MV-4-11 (cell line): ENCODE measurements at regions not wholly inside any gene's neighbourhood (a gene's known extent, or its start where the extent isn't known, plus 50 kb on each side); places are given as distances from the start of the nearest gene placed in this dataset.

ENCODE experiments used
- DNase-seq: peaks from one replicate; lab custom pipeline; 2025; lab: John Stamatoyannopoulos, UW

DNA sequence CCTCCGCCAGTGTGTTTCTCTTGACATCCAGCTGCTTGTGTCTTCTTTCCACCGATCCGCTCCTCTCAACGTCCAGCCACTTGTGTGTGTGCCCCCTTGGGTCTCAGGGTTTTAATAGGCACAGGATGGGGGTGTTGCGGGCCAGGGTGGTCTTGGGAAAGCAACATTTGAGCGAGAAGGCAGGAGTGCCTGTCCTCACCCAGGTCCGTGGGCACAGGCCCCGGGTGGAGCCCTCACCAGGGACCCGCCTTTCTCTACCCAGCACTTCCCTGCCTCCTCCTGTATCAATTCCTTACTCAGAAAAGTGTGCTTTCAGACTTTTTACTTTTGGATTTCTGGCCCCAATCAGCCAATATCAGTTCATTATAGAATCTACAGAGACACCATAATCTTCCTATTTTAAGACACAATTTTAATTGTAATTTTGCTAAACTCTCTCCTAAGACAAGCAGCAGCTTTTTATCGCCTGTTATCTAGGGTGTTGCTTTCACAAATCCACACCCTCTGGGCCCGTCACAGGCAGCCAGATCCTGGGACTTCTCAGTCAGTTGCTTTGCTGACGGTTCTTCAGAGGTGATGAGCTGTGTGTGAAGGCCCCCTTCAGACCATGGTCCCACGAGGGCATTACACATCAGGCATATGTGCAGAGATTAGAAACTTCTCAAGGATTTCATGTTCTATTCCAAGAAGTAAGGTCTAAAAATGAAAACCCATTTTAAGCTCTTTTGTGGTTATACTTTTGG lies 96.0 kb upstream of the FHL2 start:
- DNase-seq, result no peak

DNA sequence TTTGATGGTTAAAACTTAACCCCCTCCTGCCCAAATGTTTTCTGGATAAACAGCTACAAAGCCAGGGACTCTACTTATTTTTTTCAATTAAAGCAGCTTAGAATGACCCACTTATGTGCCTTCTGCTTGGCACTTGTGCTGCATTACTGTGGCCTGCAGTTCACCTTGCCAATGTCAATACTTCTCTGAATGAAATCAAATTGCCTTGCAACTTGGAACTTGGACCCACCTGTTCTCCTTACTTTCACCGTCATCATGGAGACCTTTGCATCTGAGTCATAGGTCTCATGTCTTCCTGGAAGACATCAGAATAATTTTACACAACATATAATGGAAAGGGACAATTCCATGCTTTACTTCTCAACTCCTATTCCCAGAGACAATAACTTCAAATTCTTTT lies 92.1 kb upstream of the FHL2 start:
- no peak for DNase-seq

DNA sequence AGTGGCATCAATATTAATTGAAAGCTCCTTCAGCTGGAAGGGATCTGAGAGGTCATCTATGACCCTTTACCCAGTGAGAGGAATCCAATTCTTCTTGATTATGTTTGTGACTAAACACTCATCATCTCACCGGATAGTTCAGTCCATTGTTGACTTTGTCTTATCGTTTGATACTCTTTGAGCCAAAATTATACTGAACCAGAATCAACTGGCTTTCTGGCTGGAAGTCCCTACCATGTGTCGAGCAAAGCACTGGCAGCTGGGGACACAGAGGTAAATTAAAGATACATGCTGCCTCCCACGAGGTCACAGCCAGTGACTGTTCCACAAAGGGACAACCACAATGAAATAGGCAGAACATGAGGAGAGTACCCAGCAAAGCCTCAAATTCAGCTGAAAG lies 91.4 kb upstream of the FHL2 start:
- no peak for DNase-seq

DNA sequence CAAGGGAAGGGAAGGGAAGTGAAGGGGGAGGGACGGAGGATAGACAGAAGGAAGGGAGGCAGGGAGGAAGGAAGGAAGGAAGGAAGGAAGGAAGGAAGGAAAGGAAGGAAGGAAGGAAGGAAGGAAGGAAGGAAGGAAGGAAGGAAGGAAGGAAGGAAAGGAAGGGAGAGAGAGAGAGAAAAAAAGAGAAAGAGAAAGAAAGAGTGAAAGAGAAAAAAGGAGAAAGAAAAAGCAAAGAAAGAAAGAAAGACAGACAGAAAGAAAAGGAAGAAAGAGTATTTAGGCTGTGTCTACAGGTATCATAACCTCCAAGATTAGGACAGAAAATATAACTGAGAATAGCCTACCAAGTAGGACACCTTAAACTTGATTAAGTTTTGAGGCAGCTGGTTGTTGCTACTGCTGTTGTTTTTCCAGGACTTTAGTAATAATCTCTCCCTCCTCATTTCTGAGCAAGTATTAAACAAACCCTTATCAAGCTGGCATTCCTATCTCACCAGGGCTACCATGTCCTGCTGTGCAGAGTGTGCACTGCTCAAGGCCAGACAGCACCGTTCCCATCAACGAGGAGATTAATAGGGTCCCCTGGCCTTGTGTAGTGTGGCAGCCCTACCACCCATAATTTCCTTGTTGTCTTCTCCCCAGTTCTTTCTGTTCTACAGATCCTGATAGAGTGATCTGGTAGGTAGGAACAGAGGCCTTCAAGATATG lies 90.5 kb upstream of the FHL2 start:
- no peak for DNase-seq

GRCh38 chr2:105488285-105488684 lies 89.4 kb upstream of the FHL2 start:
- DNase-seq, result no peak

GRCh38 chr2:105487142-105488069 lies 88.6 kb upstream of the FHL2 start:
- no peak for DNase-seq

DNA sequence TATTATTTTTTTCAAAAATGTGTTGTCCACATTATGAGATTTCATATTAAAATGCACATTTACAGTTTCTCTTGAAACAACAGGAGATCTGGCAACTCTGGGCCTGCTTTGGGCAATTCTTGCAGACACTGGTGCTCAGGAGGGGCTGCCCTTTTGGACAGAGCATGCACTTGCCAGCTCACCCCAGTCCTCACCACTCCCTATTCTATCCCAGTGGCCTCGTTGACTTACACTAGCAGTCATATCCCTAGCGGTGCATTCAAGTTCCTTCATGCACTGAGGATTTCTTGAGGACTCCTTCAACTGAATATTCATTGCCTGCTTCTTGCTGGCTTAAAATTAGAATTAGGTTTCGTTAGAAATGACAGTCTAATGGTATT lies 87.9 kb upstream of the FHL2 start:
- DNase-seq, result no peak

DNA sequence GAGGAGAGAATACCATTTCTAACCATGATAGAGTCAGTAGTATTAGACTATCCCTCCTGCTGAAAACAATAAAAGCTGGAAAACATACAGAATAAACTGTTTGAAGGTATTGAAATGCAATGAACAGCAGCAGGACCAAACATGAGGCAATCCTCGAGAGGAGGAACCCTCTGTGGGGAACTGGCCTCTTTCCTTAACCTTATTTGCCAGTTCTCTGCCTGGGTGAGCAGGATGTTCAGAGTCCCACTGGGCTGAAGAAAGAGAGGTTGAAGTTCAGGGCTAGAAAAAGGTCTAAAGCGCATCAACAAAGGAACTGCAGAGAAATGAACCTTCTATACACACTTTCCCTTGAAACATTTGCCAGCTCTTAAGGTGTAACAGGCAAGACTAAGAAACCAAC lies 79.8 kb upstream of the FHL2 start:
- no peak for DNase-seq

DNA sequence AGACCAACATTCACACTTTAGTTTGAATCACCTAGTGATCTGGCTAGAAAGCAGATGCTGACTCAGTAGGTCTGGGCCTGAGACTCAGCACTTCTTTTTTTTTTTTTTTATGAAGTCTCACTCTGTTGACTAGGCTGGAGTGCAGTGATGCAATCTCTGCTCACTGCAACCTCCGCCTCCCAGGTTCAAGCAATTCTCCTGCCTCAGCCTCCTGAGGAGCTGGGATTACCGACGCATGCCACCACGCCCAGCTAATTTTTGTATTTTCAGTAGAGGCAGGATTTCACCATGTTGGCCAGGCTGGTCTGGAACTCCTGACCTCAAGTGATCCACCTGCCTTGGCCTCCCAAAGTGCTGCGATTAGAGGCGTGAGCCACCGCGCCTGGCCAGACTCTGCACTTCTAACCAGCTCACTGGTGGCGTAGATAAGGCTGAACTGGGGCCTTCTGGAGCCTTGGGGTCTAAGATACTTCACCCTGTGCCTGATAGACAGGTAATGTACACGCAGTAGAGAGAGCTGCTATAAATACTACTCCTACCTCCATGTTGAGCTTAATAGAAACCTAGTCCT lies 78.3 kb upstream of the FHL2 start:
- peak; percentile 15 for DNase-seq

DNA sequence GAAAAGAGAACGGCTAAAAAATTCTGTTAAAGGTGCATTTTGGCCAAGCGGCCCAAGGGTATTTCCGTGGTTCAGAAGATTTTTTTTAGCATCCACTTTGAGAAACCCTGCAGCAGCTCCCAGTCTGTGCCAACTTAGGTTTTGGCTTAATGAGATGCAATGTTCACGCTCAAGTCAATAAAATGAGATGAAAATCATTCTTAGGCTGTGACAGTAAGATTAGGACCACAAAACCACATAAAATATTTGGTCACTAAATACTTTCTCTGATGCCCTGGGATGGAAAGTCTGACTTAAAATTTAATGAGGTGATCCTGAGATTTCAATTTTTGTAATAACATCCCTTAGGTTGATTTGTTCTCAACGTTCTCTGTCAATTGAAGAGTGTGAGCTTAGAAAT lies 74.2 kb upstream of the FHL2 start:
- no peak for DNase-seq

DNA sequence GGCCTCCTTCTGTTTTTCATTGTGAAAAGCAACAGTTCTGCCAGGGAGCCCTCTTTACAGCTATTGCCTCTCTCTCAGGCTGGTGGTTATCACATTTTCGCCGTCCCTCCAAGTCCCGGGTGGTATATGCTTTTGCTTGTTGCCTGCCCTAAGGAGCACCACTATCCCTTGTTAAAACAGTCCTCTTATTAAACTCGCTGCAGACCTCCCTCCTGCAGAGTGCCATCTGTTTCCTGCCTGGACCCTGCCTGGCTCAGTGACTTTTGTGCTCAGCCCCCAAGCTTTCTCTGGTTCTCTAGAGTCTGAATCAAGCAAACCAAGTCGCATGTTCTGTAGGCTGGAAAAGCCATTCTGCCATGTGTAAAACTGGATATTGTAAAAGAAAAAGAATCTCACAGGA lies 72.1 kb upstream of the FHL2 start:
- no peak for DNase-seq

DNA sequence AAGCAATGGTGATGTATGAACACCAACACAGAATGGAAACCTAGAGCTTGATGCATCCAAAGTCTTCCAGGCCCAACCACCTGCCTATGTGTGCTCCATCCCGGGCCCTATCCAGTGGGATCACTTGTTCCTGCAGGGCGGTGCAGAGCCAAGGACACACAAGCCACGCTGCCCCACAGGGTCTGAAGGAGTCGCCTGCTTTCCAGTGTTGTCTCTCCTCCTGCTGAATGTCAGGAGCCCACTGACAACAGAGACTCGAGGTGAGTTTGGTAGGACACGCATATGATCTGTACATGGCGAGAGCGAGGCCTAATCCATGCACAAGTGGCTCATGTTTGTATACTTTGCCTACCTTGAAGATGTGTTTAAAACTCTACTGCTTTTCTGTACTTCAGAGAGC lies 70.9 kb upstream of the FHL2 start:
- DNase-seq, result no peak

DNA sequence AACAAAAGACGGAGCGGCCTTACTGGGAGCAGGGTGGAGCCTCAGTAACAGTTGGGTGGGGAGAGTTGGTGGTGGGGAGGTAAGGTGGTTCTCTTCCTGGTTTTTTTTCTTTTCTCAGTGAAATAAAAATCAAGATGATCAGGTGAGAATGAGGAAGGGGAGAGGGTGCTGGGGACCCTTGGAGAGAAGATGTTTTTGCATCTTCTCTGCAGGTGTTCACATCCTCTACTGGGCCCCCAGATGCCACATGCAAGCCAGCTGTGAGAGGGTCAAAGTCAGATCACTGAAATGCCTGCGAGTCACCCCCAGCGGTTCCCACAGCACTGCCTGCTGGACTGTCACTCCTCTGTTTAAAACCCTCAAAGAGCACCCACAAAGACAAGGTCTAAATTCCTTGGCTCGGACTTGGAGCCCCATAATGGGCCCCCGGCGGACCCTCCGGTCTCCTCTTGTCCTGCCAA lies 69.8 kb upstream of the FHL2 start:
- DNase-seq, result no peak

GRCh38 chr2:105464325-105464724 lies 65.5 kb upstream of the FHL2 start:
- DNase-seq, result no peak

- DNase-seq, result no peak
Observed at GRCh38 chr2:105460048-105460732, 61.3 kb upstream of the FHL2 start.

DNA sequence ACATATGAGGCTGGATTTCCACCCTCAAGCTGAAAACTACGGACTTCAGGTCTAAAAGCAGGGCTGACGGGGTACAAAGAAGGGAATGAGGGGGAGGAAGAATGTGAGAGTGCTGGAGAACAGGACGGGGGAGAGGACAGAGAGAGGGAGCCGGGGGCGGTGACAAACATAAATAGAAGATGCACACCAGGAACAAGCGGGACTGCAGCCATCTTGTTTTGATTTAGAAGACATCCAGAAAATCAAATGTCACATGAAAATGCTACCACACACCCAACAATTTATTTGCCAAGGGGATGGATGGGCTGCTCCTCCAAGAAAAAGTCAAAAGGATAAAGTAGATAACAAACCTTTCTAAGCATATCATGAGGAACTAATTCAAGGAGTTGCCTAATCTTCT lies 59.2 kb upstream of the FHL2 start:
- DNase-seq, result no peak

GRCh38 chr2:105455488-105456003 lies 56.7 kb upstream of the FHL2 start:
- DNase-seq, result no peak

DNA sequence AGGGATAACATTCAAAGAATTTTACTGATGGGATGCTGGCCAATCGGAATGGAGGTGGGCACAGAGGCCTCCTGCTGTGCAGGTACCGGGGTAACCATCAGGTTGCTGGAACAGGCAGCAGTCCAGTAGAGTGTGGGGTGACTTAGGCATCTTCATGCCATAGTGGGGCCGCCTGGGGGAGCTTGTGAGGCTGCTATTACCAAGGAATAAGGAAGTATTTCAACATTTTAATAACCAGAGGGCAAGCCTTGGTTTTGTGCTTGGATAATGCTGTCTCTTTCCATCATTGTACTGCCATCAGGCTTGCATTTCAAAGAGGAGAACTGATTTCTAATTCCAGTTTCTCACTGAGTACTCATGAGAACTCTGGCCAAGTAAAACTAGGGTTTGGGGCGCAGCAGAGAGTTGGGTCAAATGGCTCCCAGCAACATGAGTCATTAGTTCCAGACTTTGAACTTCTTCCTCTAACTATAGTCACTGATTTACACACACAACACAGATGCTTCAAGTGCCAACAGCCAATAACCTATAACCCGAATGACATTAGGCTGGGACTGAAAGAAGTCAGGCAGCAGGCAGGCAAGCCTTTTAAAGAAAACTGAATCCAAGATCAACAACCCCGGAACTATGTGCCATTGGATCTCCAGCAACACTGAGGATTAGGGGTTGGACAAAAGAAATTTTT lies 56.1 kb upstream of the FHL2 start:
- DNase-seq, result peak; percentile 58

DNA sequence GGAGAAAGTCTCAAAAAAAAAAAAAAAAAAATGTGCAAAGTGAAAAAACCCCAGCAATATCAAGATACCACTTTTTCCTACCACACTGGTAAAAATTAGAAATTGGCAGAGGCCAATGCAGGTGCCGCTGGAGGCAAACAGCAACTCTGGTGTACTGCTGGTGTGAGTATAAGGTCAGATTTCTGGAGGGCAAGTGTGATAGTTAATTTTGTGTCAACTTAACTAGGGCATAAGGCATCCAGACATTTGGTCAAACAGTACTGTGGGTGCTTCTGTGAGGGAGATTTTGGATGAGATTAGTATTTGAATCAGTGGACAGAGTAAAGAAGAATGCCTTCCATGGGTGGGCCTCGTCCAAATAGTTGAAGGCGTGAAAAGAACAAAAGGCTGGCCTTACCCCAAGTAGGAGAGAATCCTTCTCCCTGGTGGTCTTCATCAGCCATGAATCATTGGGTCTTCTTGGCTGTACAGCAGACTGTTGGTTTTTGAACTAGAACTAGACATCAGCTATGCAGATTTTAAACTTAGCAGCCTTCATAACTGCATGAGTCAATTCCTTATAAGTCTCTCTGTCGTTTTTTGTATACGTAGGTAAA lies 52.8 kb upstream of the FHL2 start:
- DNase-seq, result no peak

DNA sequence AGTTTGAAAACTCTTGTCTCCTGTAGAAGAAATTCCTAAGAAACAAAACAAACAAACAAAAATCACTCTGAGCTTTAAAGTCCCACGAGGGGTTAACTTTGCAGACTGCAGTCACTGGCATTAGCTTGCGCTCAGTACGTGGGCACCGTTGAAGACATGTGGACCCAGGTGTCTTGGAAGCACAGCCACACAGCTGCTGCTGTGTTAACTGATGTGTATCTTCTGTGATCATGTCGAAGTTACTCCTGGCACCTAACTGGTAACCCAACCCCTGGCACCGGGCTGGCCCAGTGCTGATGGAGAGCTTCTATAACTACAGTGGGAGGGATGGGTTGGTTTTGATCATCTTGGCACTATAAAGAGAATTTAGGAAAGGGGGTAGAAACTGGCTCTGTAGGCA lies 51.6 kb upstream of the FHL2 start:
- DNase-seq, result no peak

DNA sequence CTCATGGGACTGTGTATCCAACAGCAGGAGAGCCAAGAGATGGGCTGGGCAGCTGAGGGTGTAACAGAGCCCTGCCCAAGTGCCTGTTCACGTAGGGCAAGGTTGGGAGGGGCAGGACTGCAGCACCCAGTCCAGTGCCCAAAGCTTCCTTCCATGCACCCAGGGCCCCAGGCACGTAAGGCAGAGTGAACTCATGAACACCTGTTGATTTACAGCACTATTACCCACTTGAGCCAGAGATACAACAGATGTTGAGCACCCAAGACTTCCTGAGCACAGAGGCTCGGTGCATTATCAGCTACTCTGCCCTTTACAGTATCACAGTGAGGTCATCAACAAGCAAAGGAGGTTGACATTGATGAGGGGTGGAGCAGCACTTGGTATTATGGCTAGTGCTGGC lies 50.2 kb upstream of the FHL2 start:
- no peak for DNase-seq
